ENCODE measurements at regions not wholly inside any gene's neighbourhood (a gene's known extent, or its start where the extent isn't known, plus 50 kb on each side); places are given as distances from the start of the nearest gene placed in this dataset.

DNA sequence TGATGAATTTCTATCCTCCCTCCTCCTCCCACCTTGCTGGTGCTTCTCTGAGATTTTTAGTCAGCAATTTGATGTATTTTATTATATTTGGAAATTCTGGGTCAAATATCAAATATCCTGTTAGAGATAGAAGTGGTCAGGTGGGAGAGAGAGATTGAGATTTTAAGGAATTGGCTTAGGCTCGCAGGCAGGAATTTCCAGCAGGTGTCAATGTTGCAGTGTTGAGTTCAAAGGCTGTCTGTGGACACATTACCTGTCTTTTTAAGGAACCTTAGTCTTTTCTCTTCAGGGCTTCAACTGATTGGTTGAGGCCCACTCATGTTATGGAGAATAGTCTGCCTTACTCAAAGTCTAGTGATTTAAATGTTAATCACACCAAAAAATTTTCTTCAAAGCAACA, 457.3 kb downstream of the FLRT2 start:
- TF ChIP-seq, protein P1, sequence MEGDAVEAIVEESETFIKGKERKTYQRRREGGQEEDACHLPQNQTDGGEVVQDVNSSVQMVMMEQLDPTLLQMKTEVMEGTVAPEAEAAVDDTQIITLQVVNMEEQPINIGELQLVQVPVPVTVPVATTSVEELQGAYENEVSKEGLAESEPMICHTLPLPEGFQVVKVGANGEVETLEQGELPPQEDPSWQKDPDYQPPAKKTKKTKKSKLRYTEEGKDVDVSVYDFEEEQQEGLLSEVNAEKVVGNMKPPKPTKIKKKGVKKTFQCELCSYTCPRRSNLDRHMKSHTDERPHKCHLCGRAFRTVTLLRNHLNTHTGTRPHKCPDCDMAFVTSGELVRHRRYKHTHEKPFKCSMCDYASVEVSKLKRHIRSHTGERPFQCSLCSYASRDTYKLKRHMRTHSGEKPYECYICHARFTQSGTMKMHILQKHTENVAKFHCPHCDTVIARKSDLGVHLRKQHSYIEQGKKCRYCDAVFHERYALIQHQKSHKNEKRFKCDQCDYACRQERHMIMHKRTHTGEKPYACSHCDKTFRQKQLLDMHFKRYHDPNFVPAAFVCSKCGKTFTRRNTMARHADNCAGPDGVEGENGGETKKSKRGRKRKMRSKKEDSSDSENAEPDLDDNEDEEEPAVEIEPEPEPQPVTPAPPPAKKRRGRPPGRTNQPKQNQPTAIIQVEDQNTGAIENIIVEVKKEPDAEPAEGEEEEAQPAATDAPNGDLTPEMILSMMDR (IDR thresholded peaks at IDR 0.05), result peak; percentile 24; the same call in 1 of the 2 replicates

DNA sequence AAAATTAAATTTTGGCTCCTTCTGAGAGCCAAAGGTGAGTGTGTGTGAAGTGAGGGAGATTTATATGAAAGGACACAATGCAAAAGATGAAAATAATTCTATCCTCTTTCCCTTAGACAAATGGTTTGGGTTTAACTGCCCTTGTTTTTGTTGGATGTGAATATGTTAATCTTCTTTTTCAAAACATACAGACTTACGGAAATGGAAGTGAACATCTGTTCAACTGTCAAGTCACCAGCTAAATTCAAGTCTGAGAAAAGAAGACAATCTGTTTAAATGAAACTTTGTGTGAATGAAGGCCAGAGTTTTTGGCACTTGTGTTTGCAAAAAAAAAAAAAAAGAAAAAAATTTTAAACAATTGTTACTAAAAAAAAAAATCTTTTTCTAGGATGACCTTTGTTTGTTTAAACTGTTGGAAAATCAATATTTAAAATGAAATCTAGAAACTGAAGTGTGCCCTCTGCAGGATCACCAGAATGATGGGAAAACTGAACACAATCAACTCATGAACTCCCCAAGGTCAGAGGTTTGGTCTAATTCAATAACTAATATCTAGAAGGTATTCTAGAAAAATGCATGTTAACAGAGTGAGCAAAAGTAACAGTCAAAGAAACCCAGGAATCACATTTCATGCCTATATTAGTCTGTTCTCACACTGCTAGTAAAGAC, 448.8 kb downstream of the FLRT2 start:
- TF ChIP-seq, protein P1 (IDR thresholded peaks at IDR 0.05), result peak; percentile 54

DNA sequence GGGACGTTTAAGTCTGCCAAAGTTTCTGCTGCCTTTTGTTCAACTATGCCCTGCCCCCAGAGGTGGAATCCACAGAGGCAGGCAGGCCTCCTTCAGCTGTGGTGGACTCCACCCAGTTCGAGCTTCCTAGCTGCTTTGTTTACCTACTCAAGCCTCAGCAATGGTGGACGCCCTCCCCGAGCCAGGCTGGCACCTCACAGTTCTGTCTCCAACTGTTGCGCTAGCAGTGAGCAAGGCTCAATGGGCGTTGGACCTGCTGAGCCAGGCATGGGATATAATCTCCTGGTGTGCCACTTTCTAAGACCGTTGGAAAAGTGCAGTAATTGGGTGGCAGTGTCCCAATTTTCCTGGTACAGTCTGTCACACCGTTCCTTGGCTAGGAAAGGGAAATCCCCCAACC, 444.7 kb downstream of the FLRT2 start:
- TF ChIP-seq, protein P1 (IDR thresholded peaks at IDR 0.05), result no peak

DNA sequence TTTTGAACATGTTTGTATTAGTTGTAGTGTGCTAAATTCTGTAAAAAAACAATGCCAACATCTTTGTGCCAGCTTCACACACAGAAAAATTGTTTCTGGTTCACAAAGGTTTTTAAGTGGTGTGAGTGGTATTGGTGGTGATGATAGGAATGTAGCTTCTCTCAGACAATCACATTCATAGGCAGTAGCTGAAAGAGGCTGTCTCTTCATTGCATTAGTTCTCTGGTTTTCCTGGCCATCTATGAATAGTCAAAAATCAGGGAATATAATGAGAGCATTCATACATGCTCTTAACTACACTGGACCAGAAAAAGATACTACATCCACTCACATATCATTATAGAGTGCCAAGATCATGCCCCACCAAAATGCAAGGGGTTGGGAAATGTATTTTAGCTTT, 433.5 kb downstream of the FLRT2 start:
- TF ChIP-seq, protein P1 (IDR thresholded peaks at IDR 0.05), result no peak

DNA sequence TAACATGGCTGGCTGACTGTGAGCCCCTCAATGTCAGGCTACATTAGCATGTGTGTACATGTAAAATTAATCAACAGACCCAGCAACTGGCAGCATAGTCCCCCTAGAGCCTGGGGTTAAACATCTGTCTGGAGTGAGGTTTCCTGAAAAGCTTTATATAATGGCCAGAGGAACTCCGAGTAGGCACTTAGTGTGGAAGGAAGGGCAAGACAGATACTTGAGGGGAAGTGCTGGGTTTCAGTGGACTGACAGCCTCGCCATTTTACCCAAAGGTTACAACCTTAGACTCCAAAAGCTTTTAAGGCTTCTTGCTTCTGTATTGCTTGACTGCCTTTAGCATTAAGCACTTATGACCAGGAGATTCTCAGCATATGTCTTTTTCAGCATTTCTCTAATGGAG, 430.8 kb downstream of the FLRT2 start:
- TF ChIP-seq, protein P1 (IDR thresholded peaks at IDR 0.05), result no peak

DNA sequence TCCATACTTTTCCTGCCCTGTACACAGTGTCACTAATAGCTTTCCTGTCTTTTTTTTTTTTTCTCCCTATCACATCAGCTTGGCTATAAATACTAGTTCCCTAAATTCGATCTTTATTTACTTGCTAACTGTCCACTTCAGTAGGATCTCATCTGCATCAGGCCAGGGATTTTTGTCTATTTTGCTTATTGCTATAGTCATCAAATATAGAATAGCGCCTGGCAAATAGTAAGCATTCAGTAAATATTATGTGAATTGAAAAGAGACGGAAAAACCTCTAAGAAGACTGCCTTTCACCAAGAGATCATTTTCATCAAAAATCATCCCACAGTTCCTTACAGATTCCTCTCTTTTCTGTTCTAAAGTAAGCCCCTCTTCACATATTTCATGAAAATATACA, 429.1 kb downstream of the FLRT2 start:
- TF ChIP-seq, protein P1 (IDR thresholded peaks at IDR 0.05), result no peak

DNA sequence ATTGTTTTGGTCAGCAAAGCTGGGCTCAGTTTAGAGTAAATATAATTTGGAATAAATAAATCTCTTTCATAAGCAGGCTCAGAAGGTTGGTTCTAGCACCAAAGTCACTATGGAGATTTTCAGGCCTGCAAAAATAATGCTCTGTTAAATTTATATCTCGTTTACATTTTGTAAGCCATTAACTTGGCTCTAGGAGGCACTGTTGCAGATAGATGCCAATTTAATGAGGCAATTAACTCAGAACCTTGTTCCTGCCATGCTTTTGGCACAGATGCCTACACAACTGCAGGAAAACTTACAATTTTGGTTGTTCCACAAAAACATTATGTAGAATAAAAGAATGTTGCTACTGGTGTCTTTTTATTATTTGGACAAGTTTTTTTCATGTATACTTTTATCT, 428.1 kb downstream of the FLRT2 start:
- TF ChIP-seq, protein P1 (IDR thresholded peaks at IDR 0.05), result peak; percentile 31; the same call in 1 of the 2 replicates

DNA sequence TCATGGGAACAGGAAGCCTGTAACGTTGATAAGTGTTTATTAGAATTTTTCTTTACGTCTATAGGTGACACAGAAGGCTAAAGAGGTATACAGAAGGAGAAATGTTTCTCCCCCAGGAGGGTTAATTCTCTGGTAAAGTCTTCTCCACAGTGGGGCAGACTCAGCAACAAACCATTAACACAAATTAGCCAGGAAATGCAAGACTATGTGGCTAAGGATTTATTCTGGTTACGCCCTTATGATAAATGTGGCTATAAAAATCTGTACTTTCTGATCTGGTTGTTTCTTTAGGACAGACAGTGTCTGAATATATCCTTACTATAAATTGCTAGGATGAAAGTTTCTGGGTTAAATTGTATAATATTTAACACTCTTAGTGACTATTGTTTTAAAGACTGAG, 423.3 kb downstream of the FLRT2 start:
- TF ChIP-seq, protein P1 (IDR thresholded peaks at IDR 0.05), result no peak

Measured in LNCAP (cell line).